ENCODE measurements at regions not wholly inside any gene's neighbourhood (a gene's known extent, or its start where the extent isn't known, plus 50 kb on each side); places are given as distances from the start of the nearest gene placed in this dataset.

GRCh38 chr1:177441281-177441680 lies 270.5 kb downstream of the BRINP2 start:
- intact Hi-C loops (cut with micrococcal nuclease), result no loop called here
- POLR2A ChIA-PET (ENCODE audit: unreplicated experiment), result no interaction called here
- H2BK120ac ChIP-seq (ENCODE audit: low read depth, low read length), result no peak overlapping the region

More at GRCh38 chr1:177441281-177441680, 270.5 kb downstream of the BRINP2 start:
- no peak overlapping the region for H3K4me3 ChIP-seq (ENCODE audit: insufficient read depth, low read depth, low read length)
- H2BK15ac ChIP-seq (ENCODE audit: low read depth, low read length), result no peak overlapping the region
- dilution Hi-C loops (cut with HindIII; ENCODE audit: low sequenced_read_pairs, unreplicated experiment) (no loop called here), in situ Hi-C loops (cut with MboI; ENCODE audit: low sequenced_read_pairs) (no loop called here)
- no peak overlapping the region for H2AK9ac ChIP-seq (replicated peaks; ENCODE audit: low read depth, low read length, poor library complexity)
- no peak overlapping the region for H3K14ac ChIP-seq (replicated peaks; ENCODE audit: low read depth, low read length)
- CTCF ChIA-PET, result no interaction called here
- no peak overlapping the region for H3K23ac ChIP-seq (ENCODE audit: low read depth, low read length)
- no peak overlapping the region for H2BK5ac ChIP-seq (ENCODE audit: low read depth, low read length, poor library complexity, severe bottlenecking)
- H3K79me1 ChIP-seq (ENCODE audit: low read depth in 1 of 2, low read length in 2 of 2), result no peaks in the 10 kb centered on the region
- WGBS, 2 experiments (ENCODE audit: extremely low coverage in 2 of 2, insufficient read length in 1 of 2), result no CpG with 5 or more reads among the region's 1 CpG
- H3K9me3 ChIP-seq (ENCODE audit: control insufficient read depth, insufficient read depth, low read length), result no peaks in the 10 kb centered on the region
- no peak overlapping the region for H4K91ac ChIP-seq (ENCODE audit: insufficient read depth, low read depth, low read length)
- no peak overlapping the region for H3K18ac ChIP-seq (ENCODE audit: low read depth, low read length)
- no TSS peak for BruUV-seq (replicated peaks)
- H3K27me3 ChIP-seq (ENCODE audit: control insufficient read depth, insufficient read depth, low read length), result no peaks in the 10 kb centered on the region
- no peak overlapping the region for H3K4me2 ChIP-seq (ENCODE audit: low read depth, low read length)
- H2BK20ac ChIP-seq (ENCODE audit: low read depth, low read length), result no peak overlapping the region
- H4K5ac ChIP-seq (ENCODE audit: low read depth, low read length), result no peak overlapping the region
- H3K36me3 ChIP-seq (ENCODE audit: control insufficient read depth, insufficient read depth, low read length), result no peaks in the 10 kb centered on the region
- no peak overlapping the region for H3K27ac ChIP-seq (ENCODE audit: insufficient read depth, low read length)
- H3K4me1 ChIP-seq (ENCODE audit: control insufficient read depth, insufficient read depth, low read length), result no peaks in the 10 kb centered on the region
- no peak overlapping the region for H3K9ac ChIP-seq (ENCODE audit: low read depth, low read length)
- no peak overlapping the region for H2AFZ ChIP-seq (replicated peaks; ENCODE audit: low read length, poor library complexity)
- H3K56ac ChIP-seq (ENCODE audit: extremely low read depth, insufficient read depth, low read length), result no peak overlapping the region
- H4K8ac ChIP-seq (ENCODE audit: low read depth in 2 of 2, low read length in 2 of 2), result no peak overlapping the region
- H4K20me1 ChIP-seq (ENCODE audit: insufficient read depth, low read length), result no peaks in the 10 kb centered on the region
- no peak overlapping the region for H2AK5ac ChIP-seq (ENCODE audit: low read depth, low read length)
- no peak overlapping the region for H3K4ac ChIP-seq (ENCODE audit: low read depth, low read length)
- ATAC-seq (ENCODE audit: low read depth) (no peak), DNase-seq (no peak)
- TF ChIP-seq MAZ (IDR thresholded peaks at IDR 0.05; ENCODE audit: borderline replicate concordance, low read depth, low read length), result no peak
- no peaks in the 10 kb centered on the region for H3K9me1 ChIP-seq (ENCODE audit: insufficient read depth, low read length)
